GM12874 (cell line): ENCODE measurements at regions not wholly inside any gene's neighbourhood (a gene's known extent, or its start where the extent isn't known, plus 50 kb on each side); places are given as distances from the start of the nearest gene placed in this dataset.

Source experiments
- CTCF ChIP-seq: IDR thresholded peaks from 2 replicates; pipeline ENCODE4 v1.5.1; 2011; ENCODE audit warnings: low read depth, mild to moderate bottlenecking, control low read depth, low read length, moderate library complexity; ENCODE audit not compliant: insufficient read depth

- no peak for TF ChIP-seq CTCF
Observed at GRCh38 chr4:37002625-37003024, 241.9 kb upstream of the NWD2 start.

GRCh38 chr4:37008199-37008598, 236.3 kb upstream of the NWD2 start:
- TF ChIP-seq CTCF: no peak

- TF ChIP-seq CTCF: no peak
Observed at GRCh38 chr4:37014584-37014983, 230.0 kb upstream of the NWD2 start.

GRCh38 chr4:37015391-37015790, 229.2 kb upstream of the NWD2 start:
- no peak for TF ChIP-seq CTCF

- TF ChIP-seq CTCF: no peak
Observed at GRCh38 chr4:37023504-37023903, 221.0 kb upstream of the NWD2 start.

GRCh38 chr4:37023996-37024395, 220.5 kb upstream of the NWD2 start:
- no peak for TF ChIP-seq CTCF

GRCh38 chr4:37040816-37041215, 203.7 kb upstream of the NWD2 start:
- TF ChIP-seq CTCF: no peak

- no peak for TF ChIP-seq CTCF
Observed at GRCh38 chr4:37043342-37043741, 201.2 kb upstream of the NWD2 start.
